GM18508 (cell line): ENCODE measurements at regions not wholly inside any gene's neighbourhood (a gene's known extent, or its start where the extent isn't known, plus 50 kb on each side); places are given as distances from the start of the nearest gene placed in this dataset.
A peak's percentile ranks its signal among the peaks of the same experiment; 100 is the strongest.

ENCODE experiments used
- ATAC-seq: cut with Tn5 transposase; IDR thresholded peaks from one replicate; pipeline ENCODE4 v1.9.1; 2021; ENCODE audit warnings: moderate number of reproducible peaks; ENCODE audit not compliant: insufficient read depth, unreplicated experiment

- no peak for ATAC-seq
Observed at GRCh38 chr2:212945526-212945925, 205.9 kb downstream of the IKZF2 start.

GRCh38 chr2:212943351-212943750, 208.1 kb downstream of the IKZF2 start:
- no peak for ATAC-seq

- no peak for ATAC-seq
Observed at GRCh38 chr2:212941361-212941760, 210.1 kb downstream of the IKZF2 start.

GRCh38 chr2:212940816-212941215, 210.6 kb downstream of the IKZF2 start:
- ATAC-seq, result no peak

- ATAC-seq, result no peak
Observed at GRCh38 chr2:212939777-212940531, 211.5 kb downstream of the IKZF2 start.

- no peak for ATAC-seq
Observed at GRCh38 chr2:212938144-212938793, 213.1 kb downstream of the IKZF2 start.

GRCh38 chr2:212936572-212936971, 214.8 kb downstream of the IKZF2 start:
- ATAC-seq, result no peak

- no peak for ATAC-seq
Observed at GRCh38 chr2:212935752-212936151, 215.7 kb downstream of the IKZF2 start.

- no peak for ATAC-seq
Observed at GRCh38 chr2:212931271-212931670, 220.1 kb downstream of the IKZF2 start.

- ATAC-seq, result no peak
Observed at GRCh38 chr2:212930556-212931260, 220.7 kb downstream of the IKZF2 start.

- no peak for ATAC-seq
Observed at GRCh38 chr2:212929971-212930370, 221.4 kb downstream of the IKZF2 start.

GRCh38 chr2:212929116-212929515, 222.3 kb downstream of the IKZF2 start:
- ATAC-seq, result no peak

- ATAC-seq, result no peak
Observed at GRCh38 chr2:212928681-212929080, 222.7 kb downstream of the IKZF2 start.

GRCh38 chr2:212926940-212927339, 224.5 kb downstream of the IKZF2 start:
- ATAC-seq, result no peak

GRCh38 chr2:212923393-212923792, 228.0 kb downstream of the IKZF2 start:
- ATAC-seq, result no peak

GRCh38 chr2:212922701-212923100, 228.7 kb downstream of the IKZF2 start:
- no peak for ATAC-seq

GRCh38 chr2:212921711-212922110, 229.7 kb downstream of the IKZF2 start:
- ATAC-seq, result no peak

- ATAC-seq, result no peak
Observed at GRCh38 chr2:212921061-212921460, 230.4 kb downstream of the IKZF2 start.

- no peak for ATAC-seq
Observed at GRCh38 chr2:212919238-212919637, 232.2 kb downstream of the IKZF2 start.

GRCh38 chr2:212918336-212918735, 233.1 kb downstream of the IKZF2 start:
- ATAC-seq, result no peak

GRCh38 chr2:212915121-212915782, 236.2 kb downstream of the IKZF2 start:
- peak; percentile 59 for ATAC-seq
